Motor neuron (in vitro differentiated cells): ENCODE measurements at regions not wholly inside any gene's neighbourhood (a gene's known extent, or its start where the extent isn't known, plus 50 kb on each side); places are given as distances from the start of the nearest gene placed in this dataset.

ENCODE experiments used
- ATAC-seq, 8 experiments: fragments of 200-7000 bp; cut with Tn5 transposase; replicated peaks in 6 of 8; 2 replicates each; pipeline ENCODE4 v1.8.0; 2021; ENCODE audit warnings: mild to moderate bottlenecking in 8 of 8, moderate library complexity in 8 of 8
- H3K27ac ChIP-seq, 2 donors: fragments of 250-450 bp; sonication (Bioruptor Pico); 2 replicates each; pipeline ENCODE4 v1.9.0; 2021; ENCODE audit warnings: antibody characterized with exemption in 2 of 2, mild to moderate bottlenecking in 2 of 2, moderate library complexity in 1 of 2
- H3K4me1 ChIP-seq, 2 donors: fragments of 250-450 bp; sonication (Bioruptor Pico); replicated peaks in 1 of 2; 2 replicates each; pipeline ENCODE4 v1.6.1; 2021; ENCODE audit warnings: antibody characterized with exemption in 2 of 2, mild to moderate bottlenecking in 2 of 2, moderate library complexity in 1 of 2
- H3K4me3 ChIP-seq, 5 donors: fragments of 250-450 bp; sonication (Bioruptor Pico); 2 replicates each; pipeline ENCODE4 v1.9.0; 2021; ENCODE audit warnings: antibody characterized with exemption in 5 of 5, mild to moderate bottlenecking in 5 of 5, moderate library complexity in 4 of 5
- WGBS, 10 experiments: fragments of 450-650 bp; shearing (Covaris generic); methylation state at CpG; one replicate each; pipeline ENCODE4 v1.0.0; 2022; 5-methylcytosine and 5-hydroxymethylcytosine counted together
- in situ Hi-C, 9 experiments: fragments of 400-800 bp; cut with MboI; loops; one replicate each; pipeline ENCODE4 v1.15.0; 2021; ENCODE audit warnings: low sequenced_read_pairs in 9 of 9, low pct_unique_long_range_greater_than_20kb in 2 of 9; ENCODE audit not compliant: unreplicated experiment in 9 of 9

DNA sequence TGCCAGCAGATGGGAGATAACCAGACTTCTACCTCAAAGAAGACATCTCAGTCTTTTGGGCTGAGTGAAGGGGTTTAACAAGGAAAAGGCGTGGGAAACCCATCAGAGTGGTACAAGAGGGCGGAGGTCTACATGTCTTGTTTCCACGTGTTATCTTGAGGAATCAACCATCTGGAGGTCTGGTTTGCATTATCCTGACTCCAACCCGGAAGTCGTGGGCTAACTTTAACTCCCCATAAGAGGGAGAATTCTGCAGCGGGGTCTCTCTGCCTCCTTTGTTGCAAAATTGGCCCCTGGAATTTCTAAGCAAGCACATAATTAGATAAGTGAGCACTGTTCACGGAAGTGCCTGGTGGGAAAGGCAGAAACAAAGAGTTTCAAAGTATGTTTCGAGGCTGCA, 398.7 kb upstream of the C16orf82 start:
- in situ Hi-C loops = no loop called here
- peaks cover 12 to 18% of the 10 kb centered on the region in 2 donors for H3K4me1 ChIP-seq
- WGBS, 10 experiments = 0 to 95% (median 37%) methylated on average over 2 to 6 of the region's 8 CpGs
- no peak overlapping the region for H3K27ac ChIP-seq
- no peak overlapping the region for H3K4me3 ChIP-seq
- ATAC-seq = no peak

DNA sequence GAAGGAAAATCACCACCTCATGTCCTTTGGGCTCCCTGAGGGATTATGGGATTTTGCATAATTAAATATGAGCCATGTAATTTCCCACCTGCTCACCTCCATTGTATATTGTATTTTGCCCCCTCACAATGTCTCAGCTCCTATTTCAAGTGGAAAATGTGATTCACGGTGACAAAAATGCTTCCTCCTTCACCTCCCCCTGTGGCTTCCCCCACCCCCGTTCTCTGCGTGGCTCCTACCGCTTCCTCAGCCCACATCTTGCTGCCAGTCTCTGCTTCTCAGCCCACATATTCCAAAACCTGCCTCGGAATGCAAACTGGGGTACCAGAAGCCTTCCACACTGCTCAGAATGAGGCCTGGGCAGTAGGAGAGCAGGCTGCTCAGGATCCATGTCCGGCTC, 394.5 kb upstream of the C16orf82 start:
- no peak overlapping the region for H3K4me3 ChIP-seq
- 0 to 83% (median 20%) methylated on average over 1 to 3 of the region's 6 CpGs; no CpG with 5 or more reads in 3 of the 10 experiments for WGBS, 10 experiments
- peak in 3 of 8 experiments; percentile 16 to 38 (median 29) for ATAC-seq
- peaks cover 5 to 7% of the 10 kb centered on the region in 2 donors for H3K4me1 ChIP-seq
- H3K27ac ChIP-seq = no peak overlapping the region
- in situ Hi-C loops = no loop called here

DNA sequence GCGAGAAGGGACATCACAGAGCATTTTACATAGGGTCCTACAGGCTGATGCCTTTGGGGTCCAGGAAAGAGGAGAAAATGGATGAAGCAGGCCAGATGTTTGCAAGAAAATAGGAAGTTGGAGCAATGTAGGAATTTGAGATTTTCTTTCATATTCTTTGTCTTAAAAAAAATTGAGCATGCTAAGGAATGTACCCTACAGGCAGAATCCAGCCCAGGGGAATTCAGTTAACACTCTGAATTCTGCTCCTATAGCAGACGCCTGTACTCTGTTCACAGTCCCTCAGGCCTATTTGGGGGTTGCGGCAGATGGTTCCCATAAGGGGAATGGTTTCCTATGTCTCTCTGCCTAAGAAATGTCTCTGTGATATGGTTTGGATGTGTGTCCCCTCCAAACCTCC, 393.7 kb upstream of the C16orf82 start:
- H3K4me1 ChIP-seq = peaks cover 0 to 6% of the 10 kb centered on the region in 2 donors
- in situ Hi-C loops = no loop called here
- no peak overlapping the region for H3K4me3 ChIP-seq
- H3K27ac ChIP-seq = no peak overlapping the region
- ATAC-seq = no peak
- WGBS, 10 experiments = 50 to 100% (median 72%) methylated on average over 1 to 2 of the region's 3 CpGs; no CpG with 5 or more reads in 4 of the 10 experiments

DNA sequence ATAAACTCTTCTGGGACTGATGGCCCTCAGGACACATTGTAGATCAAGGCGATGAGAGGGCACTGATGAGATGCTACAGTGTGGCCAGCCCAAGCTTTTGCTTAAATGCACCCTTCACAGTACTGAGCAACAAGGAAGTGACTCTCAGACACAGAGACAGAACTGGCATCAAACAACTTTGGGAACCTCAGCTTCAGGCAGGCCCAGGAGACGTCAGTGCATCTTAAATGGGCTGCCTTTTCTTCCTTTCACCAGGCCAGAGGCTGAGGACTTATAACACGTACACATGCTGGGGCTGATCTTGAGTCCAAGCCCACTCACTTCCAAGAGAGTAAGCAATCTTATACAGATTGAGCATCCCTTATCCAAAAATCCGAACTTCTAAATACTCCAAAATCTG, 386.1 kb upstream of the C16orf82 start:
- Histone ChIP-seq H3K4me3 (no peak overlapping the region), H3K27ac (no peak overlapping the region), H3K4me1 (peaks cover 0 to 6% of the 10 kb centered on the region in 2 donors)
- WGBS, 10 experiments = 4 to 93% (median 47%) methylated on average over 2 to 3 of the region's 4 CpGs; no CpG with 5 or more reads in 3 of the 10 experiments
- ATAC-seq = no peak
- in situ Hi-C loops = no loop called here

DNA sequence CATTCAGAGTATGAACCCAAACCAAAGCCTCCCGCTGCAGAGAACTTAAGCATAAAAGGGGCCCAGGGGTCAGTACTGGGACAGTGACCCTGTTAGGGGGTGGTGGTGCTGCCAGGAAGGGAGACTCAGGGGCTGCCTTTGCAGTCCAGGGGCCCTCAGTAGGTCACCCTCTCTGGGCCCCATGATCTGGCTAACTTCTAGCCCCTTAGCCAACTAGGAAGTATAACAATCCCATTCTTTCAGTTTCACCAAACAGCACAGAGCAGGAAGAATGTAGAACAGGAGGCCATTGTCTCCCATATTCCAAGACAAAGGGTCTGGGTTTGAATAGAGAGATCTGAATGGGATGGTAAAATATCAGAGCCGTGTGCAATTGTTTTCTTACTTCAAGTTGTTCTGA, 378.6 kb upstream of the C16orf82 start:
- Histone ChIP-seq H3K4me1 (peaks cover 9 to 22% of the 10 kb centered on the region in 2 donors), H3K27ac (no peak overlapping the region), H3K4me3 (no peak overlapping the region)
- peak in 3 of 8 experiments; percentile 24 to 43 (median 32) for ATAC-seq
- WGBS, 10 experiments = 0 to 100% (median 50%) methylated on average over 1 to 2 of the region's 2 CpGs; no CpG with 5 or more reads in 5 of the 10 experiments
- in situ Hi-C loops = no loop called here

DNA sequence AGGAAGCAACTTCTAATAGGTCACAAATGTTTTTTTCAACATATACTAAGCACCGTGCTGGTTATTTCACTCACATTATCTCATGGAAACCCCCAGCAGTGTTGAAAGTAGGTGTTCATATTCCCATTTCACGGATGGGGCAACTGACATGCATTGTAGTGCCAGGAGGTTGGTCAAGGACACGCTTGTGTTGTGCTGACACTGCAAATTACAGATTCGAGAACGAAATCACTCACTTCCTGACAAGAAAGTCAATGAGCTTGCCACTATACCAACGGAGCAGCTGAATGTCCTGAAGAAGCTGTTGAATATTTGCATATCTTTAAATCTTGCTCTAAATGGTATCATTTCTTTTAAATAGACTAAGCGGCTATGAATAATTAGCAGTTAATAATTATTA, 378.0 kb upstream of the C16orf82 start:
- in situ Hi-C loops = no loop called here
- Histone ChIP-seq H3K4me1 (peaks cover 9 to 22% of the 10 kb centered on the region in 2 donors), H3K4me3 (no peak overlapping the region), H3K27ac (no peak overlapping the region)
- ATAC-seq = no peak
- 0 to 82% (median 55%) methylated on average over 1 to 7 of the region's 7 CpGs for WGBS, 10 experiments

DNA sequence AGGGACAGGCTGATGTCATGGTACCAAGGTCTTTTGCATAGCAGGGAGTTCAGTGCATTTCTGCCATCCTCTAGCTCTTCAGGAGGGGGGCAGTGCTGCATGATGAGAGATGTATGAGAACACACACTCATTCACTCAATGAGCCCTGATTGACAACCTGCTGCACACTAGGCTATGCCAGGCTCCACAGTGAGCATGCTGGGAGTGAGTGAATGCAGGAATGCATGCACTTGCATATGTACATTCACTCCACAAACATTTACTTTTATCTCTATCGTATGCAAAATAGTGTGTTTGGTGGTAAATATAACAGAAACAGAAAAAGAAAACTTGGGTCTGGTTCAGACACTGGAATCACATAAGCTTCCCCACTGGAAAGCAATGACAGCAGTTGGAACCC, 374.1 kb upstream of the C16orf82 start:
- in situ Hi-C loops = no loop called here
- Histone ChIP-seq H3K4me1 (peaks cover 9 to 21% of the 10 kb centered on the region in 2 donors), H3K4me3 (no peak overlapping the region), H3K27ac (no peak overlapping the region)
- ATAC-seq = peak in 4 of 8 experiments; percentile 29 to 98 (median 86)
- 0 to 100% (median 80%) methylated on average over 1 of the region's 1 CpG; no CpG with 5 or more reads in 4 of the 10 experiments for WGBS, 10 experiments

DNA sequence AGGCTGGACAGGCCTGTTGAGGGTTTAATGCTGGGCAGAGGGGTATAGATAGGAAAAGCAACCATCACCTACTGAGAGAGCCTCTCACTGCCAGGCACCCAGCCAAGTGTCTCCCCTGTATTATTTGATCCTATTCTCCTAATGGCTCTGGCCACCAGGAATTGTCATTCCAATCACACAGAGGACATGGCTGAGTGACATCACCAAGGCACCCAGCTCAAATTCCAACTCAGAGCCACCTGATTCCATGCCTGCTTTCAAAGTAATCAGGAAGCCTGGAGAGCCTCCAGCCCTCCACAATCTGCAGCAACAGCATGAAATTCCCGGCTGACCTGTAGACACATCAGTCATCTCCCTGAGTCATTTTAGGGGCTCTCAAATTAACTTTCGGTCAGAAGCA, 368.9 kb upstream of the C16orf82 start:
- WGBS, 10 experiments = 20 to 100% (median 58%) methylated on average over 1 to 2 of the region's 2 CpGs; no CpG with 5 or more reads in 4 of the 10 experiments
- H3K4me3 ChIP-seq = no peak overlapping the region
- H3K27ac ChIP-seq = no peak overlapping the region

DNA sequence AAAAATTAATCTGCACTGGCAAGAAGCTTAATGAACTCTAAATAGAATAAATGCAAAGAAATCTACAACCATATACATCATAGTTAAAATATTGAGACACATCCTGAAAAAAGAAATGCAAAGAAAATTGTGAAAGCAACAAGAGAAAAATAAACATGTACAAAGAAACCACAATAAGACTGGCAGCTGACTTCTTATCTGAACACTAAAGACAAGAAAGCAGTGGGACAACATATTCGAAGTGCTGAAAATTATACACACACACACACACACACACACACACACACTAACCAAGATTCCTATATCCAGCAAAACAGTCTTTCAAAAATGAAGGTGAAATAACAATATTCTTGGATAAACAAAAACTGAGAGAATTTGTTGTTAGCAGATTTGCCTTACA, 366.5 kb upstream of the C16orf82 start:
- no peaks in the 10 kb centered on the region for H3K4me1 ChIP-seq
- WGBS, 10 experiments = 0 to 89% (median 41%) methylated on average over 1 of the region's 1 CpG; no CpG with 5 or more reads in 4 of the 10 experiments
- in situ Hi-C loops = no loop called here
- no peak for ATAC-seq
- H3K27ac ChIP-seq = no peak overlapping the region
- no peak overlapping the region for H3K4me3 ChIP-seq

More for the DNA sequence above, 368.9 kb upstream of the C16orf82 start:
- in situ Hi-C loops = no loop called here
- no peaks in the 10 kb centered on the region for H3K4me1 ChIP-seq
- ATAC-seq = peak in 3 of 8 experiments; percentile 35 to 56 (median 50)

DNA sequence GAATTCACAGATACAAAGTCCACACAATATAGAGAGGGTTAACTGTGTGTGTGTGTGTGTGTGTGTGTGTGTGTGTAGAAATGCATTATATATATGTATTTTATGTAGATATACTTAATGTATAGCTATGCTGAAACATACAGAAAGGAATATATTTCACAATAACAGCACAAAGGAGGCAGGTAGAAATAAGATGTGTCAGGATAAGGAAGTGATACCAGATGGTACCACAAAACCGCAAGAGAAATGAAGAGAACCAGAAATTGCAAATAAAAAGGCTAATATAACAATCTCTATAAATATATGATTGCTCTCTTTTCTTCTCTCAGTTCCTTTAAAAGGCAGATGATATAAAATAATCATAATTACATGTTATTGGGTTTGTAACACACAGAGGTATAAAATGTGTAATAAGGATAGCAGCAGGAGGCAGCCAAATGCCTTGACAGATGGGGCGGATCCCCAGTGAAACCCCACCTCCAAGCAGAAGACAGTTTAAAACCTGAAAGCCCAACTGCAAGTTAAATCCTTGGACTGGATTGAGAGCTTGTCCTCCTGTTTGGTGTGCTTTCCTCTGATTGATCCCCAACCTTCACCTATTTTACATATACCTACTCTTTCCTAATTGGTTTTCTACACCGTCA, 365.4 kb upstream of the C16orf82 start:
- 0 to 100% (median 54%) methylated on average over 1 to 3 of the region's 3 CpGs for WGBS, 10 experiments
- Histone ChIP-seq H3K4me3 (no peak overlapping the region), H3K27ac (no peak overlapping the region), H3K4me1 (no peaks in the 10 kb centered on the region)
- in situ Hi-C loops = no loop called here
- no peak for ATAC-seq

DNA sequence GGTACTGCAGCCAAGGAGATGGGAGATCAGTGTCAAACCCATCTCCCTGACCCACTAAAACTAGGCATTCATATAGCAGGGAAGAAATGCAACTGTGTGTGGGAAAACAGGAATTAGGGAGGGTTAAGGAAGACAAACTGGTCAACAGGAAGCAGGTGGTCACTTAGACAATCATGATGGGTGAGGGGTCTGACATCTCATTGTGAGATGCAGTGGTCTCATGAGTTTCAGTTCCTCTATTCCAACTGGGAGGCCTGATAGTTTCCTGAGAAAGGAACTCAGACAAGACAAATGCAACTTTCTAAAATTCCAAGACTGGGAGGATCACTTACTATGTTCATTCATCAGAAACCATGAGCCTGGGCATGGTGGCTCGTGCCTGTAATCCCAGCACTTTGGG, 361.4 kb upstream of the C16orf82 start:
- WGBS, 10 experiments = 50 to 100% methylated on average over 1 of the region's 1 CpG; no CpG with 5 or more reads in 8 of the 10 experiments
- Histone ChIP-seq H3K4me1 (peaks cover 0 to 5% of the 10 kb centered on the region in 2 donors), H3K27ac (no peak overlapping the region), H3K4me3 (no peak overlapping the region)
- no peak for ATAC-seq
- in situ Hi-C loops = no loop called here

DNA sequence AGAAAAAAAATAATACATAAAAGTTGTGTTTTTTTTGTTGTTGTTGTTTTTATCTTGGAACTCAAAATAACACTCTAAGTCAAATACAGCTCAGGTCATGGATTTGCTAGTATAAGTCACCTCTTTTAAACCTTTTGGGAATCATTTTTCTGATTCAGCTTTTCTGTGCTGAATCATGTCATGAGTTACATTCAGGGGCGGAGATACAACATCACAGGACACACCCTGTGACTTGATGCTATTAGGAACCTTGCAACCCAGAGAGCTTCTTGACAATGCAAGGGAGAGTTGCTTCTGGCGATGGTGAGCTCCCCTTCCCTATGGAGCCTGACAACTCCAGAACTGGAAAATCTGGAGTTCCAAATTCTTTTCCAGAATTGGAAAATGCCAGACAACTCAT, 358.3 kb upstream of the C16orf82 start:
- in situ Hi-C loops = no loop called here
- Histone ChIP-seq H3K27ac (no peak overlapping the region), H3K4me1 (peaks cover 0 to 9% of the 10 kb centered on the region in 2 donors), H3K4me3 (no peak overlapping the region)
- peak in 2 of 8 experiments; percentile 80 to 83 for ATAC-seq
- 30 to 100% (median 73%) methylated on average over 1 to 2 of the region's 2 CpGs; no CpG with 5 or more reads in 2 of the 10 experiments for WGBS, 10 experiments

DNA sequence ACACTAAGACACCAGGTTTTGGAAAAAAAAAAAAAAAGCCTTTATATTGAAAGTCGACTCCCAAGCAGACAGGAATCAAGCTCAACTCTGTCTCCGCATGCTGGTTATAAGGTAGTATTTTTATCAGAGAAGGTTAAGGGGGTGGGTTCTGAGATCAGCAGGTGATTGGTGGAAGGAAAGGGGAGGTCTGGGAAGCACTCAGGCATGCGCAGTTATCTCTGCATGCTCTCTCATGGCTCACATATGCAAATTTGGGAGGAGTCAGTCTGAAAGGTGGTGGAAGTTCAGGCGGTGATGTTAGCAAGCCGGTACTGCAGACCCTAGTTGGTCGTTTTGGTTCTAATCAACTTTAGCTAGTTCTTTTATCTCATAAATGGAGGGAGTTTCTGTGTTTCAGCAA, 357.6 kb upstream of the C16orf82 start:
- WGBS, 10 experiments = 20 to 100% (median 71%) methylated on average over 1 to 6 of the region's 6 CpGs
- ATAC-seq = peak in 1 of 8 experiments; percentile 37
- peaks cover 0 to 9% of the 10 kb centered on the region in 2 donors for H3K4me1 ChIP-seq
- no peak overlapping the region for H3K27ac ChIP-seq
- H3K4me3 ChIP-seq = no peak overlapping the region
- in situ Hi-C loops = no loop called here

DNA sequence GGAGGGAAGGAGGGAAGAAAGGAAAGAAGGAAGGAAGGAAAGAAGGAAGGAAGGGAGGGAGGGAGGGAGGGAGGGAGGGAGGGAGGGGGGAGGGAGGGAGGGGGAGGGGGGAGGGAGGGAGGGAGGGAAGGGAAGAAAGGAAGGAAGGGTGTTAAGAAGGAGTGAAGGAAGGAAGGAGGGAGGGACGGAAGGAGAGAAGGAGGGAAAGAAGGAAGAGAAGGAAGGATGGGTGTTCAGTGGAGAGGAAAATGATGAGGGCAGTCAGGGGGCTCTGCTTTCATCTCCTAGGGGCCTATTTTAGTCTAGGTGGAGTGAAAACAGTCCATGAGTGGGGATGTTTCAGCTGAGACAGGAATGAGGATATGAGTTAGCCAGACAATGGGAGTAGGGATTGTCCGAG, 357.0 kb upstream of the C16orf82 start:
- ATAC-seq = no peak
- Histone ChIP-seq H3K4me3 (no peak overlapping the region), H3K27ac (no peak overlapping the region), H3K4me1 (peaks cover 0 to 9% of the 10 kb centered on the region in 2 donors)
- in situ Hi-C loops = no loop called here
- WGBS, 10 experiments = 80 to 100% (median 90%) methylated on average over 1 to 2 of the region's 2 CpGs; no CpG with 5 or more reads in 1 of the 10 experiments
